ENCODE measurements at regions not wholly inside any gene's neighbourhood (a gene's known extent, or its start where the extent isn't known, plus 50 kb on each side); places are given as distances from the start of the nearest gene placed in this dataset.
"Not testable (repeated sequence)": the region's sequence is repeated elsewhere in the genome, so short reads cannot be mapped to it uniquely, and the experiment has no call there.

- H3K27ac Mint-ChIP-seq; intact Hi-C loops (cut with micrococcal nuclease); H3K36me3 Mint-ChIP-seq (ENCODE audit: low read depth); H3K4me3 Mint-ChIP-seq; H3K27me3 Mint-ChIP-seq; H3K4me1 Mint-ChIP-seq (ENCODE audit: low read depth); H3K9me3 Mint-ChIP-seq: not testable (repeated sequence)
These were observed 133.4 kb downstream of the SPDYE17 start for GRCh38 chr7:76898807-76899206.

DNA sequence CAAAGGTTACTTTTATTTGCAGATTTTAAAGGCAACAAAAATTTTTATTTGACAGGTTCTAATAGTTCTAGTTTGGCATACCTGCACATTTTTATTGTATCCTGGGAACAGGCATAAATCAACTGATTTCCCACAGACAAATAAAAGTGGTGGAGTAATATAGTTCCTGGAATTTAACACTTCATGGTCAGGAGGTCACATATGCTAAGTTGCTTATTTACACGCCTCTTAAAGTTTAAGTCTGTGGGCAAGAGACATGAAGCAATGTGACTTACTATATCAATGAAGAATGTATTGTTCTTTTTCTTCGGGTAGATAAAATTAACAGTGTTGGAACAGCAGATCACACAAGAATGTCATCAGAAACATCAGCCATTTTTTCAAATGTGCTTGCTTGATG lies 135.2 kb downstream of the SPDYE17 start:
- not testable (repeated sequence) for H3K4me3 Mint-ChIP-seq, H3K9me3 Mint-ChIP-seq

GRCh38 chr7:76895696-76896095 lies 136.5 kb downstream of the SPDYE17 start:
- H3K27me3 Mint-ChIP-seq; intact Hi-C loops (cut with micrococcal nuclease); H3K36me3 Mint-ChIP-seq (ENCODE audit: low read depth); H3K4me1 Mint-ChIP-seq (ENCODE audit: low read depth); H3K27ac Mint-ChIP-seq; H3K4me3 Mint-ChIP-seq; H3K9me3 Mint-ChIP-seq: not testable (repeated sequence)

More for the DNA sequence above, 135.2 kb downstream of the SPDYE17 start:
- intact Hi-C loops (cut with micrococcal nuclease); H3K27ac Mint-ChIP-seq; H3K36me3 Mint-ChIP-seq (ENCODE audit: low read depth); H3K4me1 Mint-ChIP-seq (ENCODE audit: low read depth); H3K27me3 Mint-ChIP-seq: not testable (repeated sequence)

- H3K9me3 Mint-ChIP-seq; intact Hi-C loops (cut with micrococcal nuclease); H3K27ac Mint-ChIP-seq; H3K27me3 Mint-ChIP-seq; H3K36me3 Mint-ChIP-seq (ENCODE audit: low read depth); H3K4me1 Mint-ChIP-seq (ENCODE audit: low read depth); H3K4me3 Mint-ChIP-seq: not testable (repeated sequence)
These were observed 140.4 kb downstream of the SPDYE17 start for GRCh38 chr7:76891771-76892170.

DNA sequence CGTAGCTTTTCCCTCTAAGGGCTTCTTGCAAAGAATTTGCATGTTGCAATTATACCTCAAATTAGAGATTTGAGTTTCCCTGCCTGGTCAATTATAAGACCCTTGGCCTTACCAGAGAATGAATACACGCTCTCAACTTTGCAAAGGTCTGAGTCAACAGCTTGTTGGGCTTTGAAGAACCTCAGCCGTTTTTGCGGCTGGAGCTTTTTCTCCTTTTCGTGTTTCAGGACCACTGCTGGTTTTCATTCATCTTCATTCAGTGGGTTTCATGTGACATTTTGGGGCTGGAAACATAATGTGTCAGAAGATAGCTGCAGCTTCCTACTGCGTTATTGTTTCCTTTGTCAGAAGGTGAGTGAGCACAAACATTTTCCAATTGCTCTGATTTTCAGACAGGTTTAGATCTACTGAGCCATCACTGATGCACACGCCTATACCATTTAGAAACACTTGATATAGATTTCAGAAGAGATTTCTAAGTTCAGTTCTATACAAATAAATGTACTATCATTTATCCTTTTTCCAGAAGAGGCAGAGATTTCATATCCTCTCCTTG lies 152.3 kb downstream of the SPDYE17 start:
- H3K27ac Mint-ChIP-seq; H3K4me3 Mint-ChIP-seq; intact Hi-C loops (cut with micrococcal nuclease); H3K27me3 Mint-ChIP-seq; H3K9me3 Mint-ChIP-seq; H3K4me1 Mint-ChIP-seq (ENCODE audit: low read depth); H3K36me3 Mint-ChIP-seq (ENCODE audit: low read depth): not testable (repeated sequence)

- H3K4me3 Mint-ChIP-seq; H3K27ac Mint-ChIP-seq; H3K4me1 Mint-ChIP-seq (ENCODE audit: low read depth); H3K9me3 Mint-ChIP-seq; H3K36me3 Mint-ChIP-seq (ENCODE audit: low read depth); H3K27me3 Mint-ChIP-seq; intact Hi-C loops (cut with micrococcal nuclease): not testable (repeated sequence)
These were observed 156.4 kb downstream of the SPDYE17 start for GRCh38 chr7:76875760-76876159.

GRCh38 chr7:76870504-76870808 lies 161.7 kb downstream of the SPDYE17 start:
- H3K27ac Mint-ChIP-seq; H3K9me3 Mint-ChIP-seq; H3K4me3 Mint-ChIP-seq; intact Hi-C loops (cut with micrococcal nuclease); H3K36me3 Mint-ChIP-seq (ENCODE audit: low read depth); H3K27me3 Mint-ChIP-seq; H3K4me1 Mint-ChIP-seq (ENCODE audit: low read depth): not testable (repeated sequence)

- H3K4me3 Mint-ChIP-seq; H3K27me3 Mint-ChIP-seq; H3K9me3 Mint-ChIP-seq; intact Hi-C loops (cut with micrococcal nuclease); H3K4me1 Mint-ChIP-seq (ENCODE audit: low read depth); H3K27ac Mint-ChIP-seq; H3K36me3 Mint-ChIP-seq (ENCODE audit: low read depth): not testable (repeated sequence)
These were observed 164.7 kb downstream of the SPDYE17 start for GRCh38 chr7:76867364-76867889.

- H3K27me3 Mint-ChIP-seq; H3K27ac Mint-ChIP-seq; H3K4me1 Mint-ChIP-seq (ENCODE audit: low read depth): not testable (repeated sequence)
These were observed 168.9 kb downstream of the SPDYE17 start for GRCh38 chr7:76863150-76863773.

DNA sequence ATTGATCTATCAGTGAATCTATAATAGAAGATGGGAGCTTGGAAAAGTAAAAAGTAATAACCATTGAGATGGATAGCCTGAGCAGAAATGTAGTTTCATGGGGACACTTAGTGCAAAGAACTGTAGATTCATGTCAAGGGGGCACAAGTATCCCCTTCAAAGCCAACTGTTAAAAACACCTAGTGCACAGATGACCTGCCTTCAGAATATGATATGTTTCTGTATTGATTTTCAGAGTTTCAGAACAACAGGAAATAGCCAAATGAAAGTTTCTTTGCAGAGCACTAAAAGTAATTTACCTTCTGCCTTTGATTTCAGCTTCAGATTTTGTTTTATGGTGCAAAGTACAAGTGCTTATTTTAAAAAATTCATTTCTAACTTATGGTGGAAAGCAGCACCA lies 169.9 kb downstream of the SPDYE17 start:
- not testable (repeated sequence) for H3K4me1 Mint-ChIP-seq (ENCODE audit: low read depth)

More at GRCh38 chr7:76863150-76863773, 168.9 kb downstream of the SPDYE17 start:
- H3K9me3 Mint-ChIP-seq; intact Hi-C loops (cut with micrococcal nuclease); H3K4me3 Mint-ChIP-seq; H3K36me3 Mint-ChIP-seq (ENCODE audit: low read depth): not testable (repeated sequence)

GRCh38 chr7:76859933-76860332 lies 172.2 kb downstream of the SPDYE17 start:
- H3K4me3 Mint-ChIP-seq; H3K27me3 Mint-ChIP-seq; H3K4me1 Mint-ChIP-seq (ENCODE audit: low read depth); intact Hi-C loops (cut with micrococcal nuclease); H3K27ac Mint-ChIP-seq; H3K36me3 Mint-ChIP-seq (ENCODE audit: low read depth); H3K9me3 Mint-ChIP-seq: not testable (repeated sequence)

More for the DNA sequence above, 169.9 kb downstream of the SPDYE17 start:
- H3K36me3 Mint-ChIP-seq (ENCODE audit: low read depth); H3K4me3 Mint-ChIP-seq; H3K27ac Mint-ChIP-seq; intact Hi-C loops (cut with micrococcal nuclease); H3K9me3 Mint-ChIP-seq; H3K27me3 Mint-ChIP-seq: not testable (repeated sequence)

DNA sequence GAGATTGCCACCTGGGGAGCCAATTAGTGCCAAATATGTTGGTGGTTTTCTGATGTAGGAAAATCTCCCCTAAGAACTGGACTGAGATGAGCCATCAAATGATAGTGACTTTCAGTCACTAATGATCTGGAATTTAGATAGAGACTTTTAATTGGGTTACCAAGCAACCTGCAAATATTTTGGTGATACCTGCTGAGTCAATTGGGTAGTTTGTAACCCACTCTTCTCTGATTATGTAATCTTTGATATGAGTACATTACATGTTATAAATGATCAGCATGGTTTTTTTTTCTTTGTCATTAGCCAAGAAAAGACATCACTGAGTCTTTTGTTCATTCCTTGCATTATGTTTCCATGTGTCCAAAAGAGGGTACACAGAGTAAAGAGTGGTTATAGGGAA lies 177.5 kb downstream of the SPDYE17 start:
- H3K9me3 Mint-ChIP-seq; H3K27ac Mint-ChIP-seq; H3K27me3 Mint-ChIP-seq; H3K36me3 Mint-ChIP-seq (ENCODE audit: low read depth); H3K4me3 Mint-ChIP-seq; H3K4me1 Mint-ChIP-seq (ENCODE audit: low read depth); intact Hi-C loops (cut with micrococcal nuclease): not testable (repeated sequence)

GRCh38 chr7:76852787-76853584 lies 179.2 kb downstream of the SPDYE17 start:
- intact Hi-C loops (cut with micrococcal nuclease); H3K4me1 Mint-ChIP-seq (ENCODE audit: low read depth); H3K27ac Mint-ChIP-seq; H3K36me3 Mint-ChIP-seq (ENCODE audit: low read depth); H3K4me3 Mint-ChIP-seq; H3K27me3 Mint-ChIP-seq; H3K9me3 Mint-ChIP-seq: not testable (repeated sequence)

GRCh38 chr7:76852362-76852761 lies 179.8 kb downstream of the SPDYE17 start:
- H3K4me3 Mint-ChIP-seq; H3K4me1 Mint-ChIP-seq (ENCODE audit: low read depth); H3K9me3 Mint-ChIP-seq; H3K27me3 Mint-ChIP-seq; intact Hi-C loops (cut with micrococcal nuclease); H3K36me3 Mint-ChIP-seq (ENCODE audit: low read depth); H3K27ac Mint-ChIP-seq: not testable (repeated sequence)

GRCh38 chr7:76851617-76852016 lies 180.5 kb downstream of the SPDYE17 start:
- H3K27ac Mint-ChIP-seq; H3K4me3 Mint-ChIP-seq; H3K4me1 Mint-ChIP-seq (ENCODE audit: low read depth); H3K36me3 Mint-ChIP-seq (ENCODE audit: low read depth); intact Hi-C loops (cut with micrococcal nuclease); H3K27me3 Mint-ChIP-seq; H3K9me3 Mint-ChIP-seq: not testable (repeated sequence)

All from dendritic cell treated with granulocyte-macrophage colony-stimulating factor and Interleukin-4, amounts not matched to agents 40 ng/mL and 50 ng/mL, for 4 days (primary cell).